ENCODE measurements at regions not wholly inside any gene's neighbourhood (a gene's known extent, or its start where the extent isn't known, plus 50 kb on each side); places are given as distances from the start of the nearest gene placed in this dataset.

DNA sequence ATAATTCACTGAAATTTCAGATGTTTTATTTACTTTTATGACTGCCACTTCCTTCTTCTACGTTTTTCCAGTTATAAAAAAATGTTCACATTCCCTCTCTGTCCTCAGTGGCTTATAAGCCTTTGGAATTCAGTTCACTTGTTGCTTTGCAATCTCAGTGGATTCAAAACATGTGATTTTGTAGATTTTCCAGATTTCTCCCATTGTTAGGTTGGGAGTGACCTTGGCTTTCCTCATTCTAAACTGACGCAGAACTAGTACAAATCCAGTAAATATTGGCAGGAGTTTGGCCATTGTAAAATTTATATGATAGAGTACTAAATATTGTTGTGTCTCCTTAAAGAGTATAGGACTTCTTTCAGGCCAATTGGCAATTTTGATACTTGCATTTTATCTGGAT is 812.3 kb upstream of the ROBO1 start:
- H3K4me3 Mint-ChIP-seq = no peak overlapping the region
- H3K27ac Mint-ChIP-seq = no peak overlapping the region
- H3K27me3 Mint-ChIP-seq = no peaks in the 10 kb centered on the region
- no peak for ATAC-seq (replicated peaks)
- no peaks in the 10 kb centered on the region for H3K4me1 Mint-ChIP-seq (ENCODE audit: low read depth in 2 of 2)
- no peak for DNase-seq
- no peaks in the 10 kb centered on the region for H3K36me3 Mint-ChIP-seq (ENCODE audit: insufficient read depth)
- H3K9me3 Mint-ChIP-seq = peaks cover 4 to 7% of the 10 kb centered on the region in 2 donors

GRCh38 chr3:80564391-80564790 is 796.6 kb upstream of the ROBO1 start:
- Mint-ChIP-seq H3K27ac (no peak overlapping the region), H3K4me3 (no peak overlapping the region), H3K9me3 (peaks cover 4 to 9% of the 10 kb centered on the region in 2 donors), H3K36me3 (ENCODE audit: insufficient read depth) (no peaks in the 10 kb centered on the region), H3K27me3 (no peaks in the 10 kb centered on the region), H3K4me1 (ENCODE audit: low read depth in 2 of 2) (no peaks in the 10 kb centered on the region)
- DNase-seq (no peak), ATAC-seq (replicated peaks) (no peak)

DNA sequence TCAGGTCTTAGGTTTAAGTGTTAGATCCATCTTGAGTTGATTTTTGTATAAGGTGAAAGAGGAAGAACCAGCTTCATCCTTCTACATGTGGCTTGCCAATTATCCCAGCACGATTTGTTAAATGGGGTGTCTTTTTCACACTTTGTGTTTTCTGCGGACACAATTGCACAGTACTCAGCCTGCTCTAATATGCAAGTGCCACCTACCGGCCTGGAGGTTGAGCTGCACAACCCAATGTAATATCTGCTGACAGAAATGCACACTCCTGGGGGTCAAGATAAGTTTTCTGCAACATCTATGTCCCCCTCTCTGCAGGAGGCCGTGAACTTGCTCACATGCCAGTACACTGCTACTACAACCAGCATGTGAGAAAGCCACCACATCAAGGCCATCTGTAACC is 791.9 kb upstream of the ROBO1 start:
- DNase-seq (no peak), ATAC-seq (replicated peaks) (no peak)
- Mint-ChIP-seq H3K27ac (no peak overlapping the region), H3K4me3 (no peak overlapping the region), H3K36me3 (ENCODE audit: insufficient read depth) (no peaks in the 10 kb centered on the region), H3K4me1 (ENCODE audit: low read depth in 2 of 2) (no peaks in the 10 kb centered on the region), H3K9me3 (peaks cover 0 to 5% of the 10 kb centered on the region in 2 donors), H3K27me3 (no peaks in the 10 kb centered on the region)

DNA sequence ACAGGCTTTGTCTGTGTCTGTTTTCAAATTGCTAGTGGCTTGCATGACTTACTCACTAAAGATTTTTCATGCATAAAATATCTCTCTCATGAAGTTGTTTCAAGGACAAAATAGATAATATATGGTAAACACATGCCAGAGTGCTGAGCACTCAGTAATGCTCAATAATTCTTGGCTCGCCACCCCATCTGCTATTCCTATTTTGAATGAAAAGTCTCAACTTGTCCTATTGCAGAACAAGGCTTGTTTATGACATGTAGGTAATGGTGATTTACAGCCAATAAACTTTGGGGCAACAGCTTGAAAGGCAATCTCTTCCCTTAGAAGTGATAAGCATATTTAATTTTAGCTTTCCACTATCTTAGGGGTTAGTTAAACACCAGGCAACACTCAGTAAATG is 789.0 kb upstream of the ROBO1 start:
- ATAC-seq (replicated peaks) (no peak), DNase-seq (no peak)
- Mint-ChIP-seq H3K4me3 (no peak overlapping the region), H3K9me3 (peaks cover 0 to 5% of the 10 kb centered on the region in 2 donors), H3K27me3 (no peaks in the 10 kb centered on the region), H3K4me1 (ENCODE audit: low read depth in 2 of 2) (no peaks in the 10 kb centered on the region), H3K36me3 (ENCODE audit: insufficient read depth) (no peaks in the 10 kb centered on the region), H3K27ac (no peak overlapping the region)

GRCh38 chr3:80554304-80554703 is 786.5 kb upstream of the ROBO1 start:
- DNase-seq = no peak
- Mint-ChIP-seq H3K4me1 (ENCODE audit: low read depth in 2 of 2) (no peaks in the 10 kb centered on the region), H3K9me3 (peaks cover 0 to 5% of the 10 kb centered on the region in 2 donors), H3K27me3 (no peaks in the 10 kb centered on the region), H3K36me3 (ENCODE audit: insufficient read depth) (no peaks in the 10 kb centered on the region), H3K27ac (no peak overlapping the region), H3K4me3 (no peak overlapping the region)
- ATAC-seq (replicated peaks) = no peak

DNA sequence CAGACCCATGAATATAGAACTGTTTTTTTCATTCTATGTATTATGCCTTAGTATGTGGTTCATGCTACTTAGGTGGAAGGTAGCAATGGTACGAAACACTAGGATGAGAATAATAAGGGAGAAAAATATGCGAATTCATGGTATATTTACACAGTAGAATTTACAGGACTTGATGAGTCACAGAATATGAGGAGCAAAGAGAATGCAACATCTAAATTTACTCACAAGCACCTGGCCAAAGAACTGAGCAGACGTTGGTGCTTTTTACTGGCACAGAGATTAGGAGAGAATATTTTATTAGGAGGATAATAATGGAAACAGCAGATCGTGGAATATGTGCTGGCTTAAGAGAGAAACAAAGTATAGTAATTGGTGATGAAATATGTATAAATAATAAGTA is 785.4 kb upstream of the ROBO1 start:
- H3K27me3 Mint-ChIP-seq = no peaks in the 10 kb centered on the region
- DNase-seq = no peak
- H3K4me3 Mint-ChIP-seq = no peak overlapping the region
- peaks cover 0 to 2% of the 10 kb centered on the region in 2 donors for H3K9me3 Mint-ChIP-seq
- ATAC-seq (replicated peaks) = no peak
- H3K36me3 Mint-ChIP-seq (ENCODE audit: insufficient read depth) = no peaks in the 10 kb centered on the region
- no peaks in the 10 kb centered on the region for H3K4me1 Mint-ChIP-seq (ENCODE audit: low read depth in 2 of 2)
- no peak overlapping the region for H3K27ac Mint-ChIP-seq

GRCh38 chr3:80550174-80550573 is 782.4 kb upstream of the ROBO1 start:
- Mint-ChIP-seq H3K27ac (no peak overlapping the region), H3K36me3 (ENCODE audit: insufficient read depth) (no peaks in the 10 kb centered on the region), H3K4me1 (ENCODE audit: low read depth in 2 of 2) (no peaks in the 10 kb centered on the region), H3K9me3 (peaks cover 0 to 8% of the 10 kb centered on the region in 2 donors), H3K27me3 (no peaks in the 10 kb centered on the region), H3K4me3 (no peak overlapping the region)
- no peak for DNase-seq
- no peak for ATAC-seq (replicated peaks)

- no peak for DNase-seq
- Mint-ChIP-seq H3K4me3 (no peak overlapping the region), H3K36me3 (ENCODE audit: insufficient read depth) (no peaks in the 10 kb centered on the region), H3K4me1 (ENCODE audit: low read depth in 2 of 2) (no peaks in the 10 kb centered on the region), H3K27ac (no peak overlapping the region), H3K9me3 (peaks cover 1 to 8% of the 10 kb centered on the region in 2 donors), H3K27me3 (no peaks in the 10 kb centered on the region)
- no peak for ATAC-seq (replicated peaks)
Measured at GRCh38 chr3:80549173-80549572, 781.4 kb upstream of the ROBO1 start.

DNA sequence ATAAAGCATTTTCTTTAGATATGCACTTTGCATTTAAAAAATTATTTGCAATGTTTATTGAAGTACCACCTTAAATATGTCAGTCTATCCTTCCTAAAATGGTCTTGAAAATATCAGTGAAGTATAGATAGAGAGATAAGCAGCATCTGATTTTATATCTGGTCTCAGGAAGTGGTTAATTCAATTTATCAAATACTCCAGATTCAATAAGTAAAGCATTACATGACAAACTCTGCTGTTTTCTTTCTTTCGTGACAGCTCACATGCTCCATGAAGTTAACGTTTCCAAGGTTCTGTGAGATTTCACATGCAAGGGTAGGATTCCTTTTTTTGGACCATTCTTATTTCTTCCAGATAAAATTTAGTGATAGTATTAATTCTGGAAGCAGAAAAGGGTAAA is 775.4 kb upstream of the ROBO1 start:
- DNase-seq (no peak), ATAC-seq (replicated peaks) (no peak)
- Mint-ChIP-seq H3K27me3 (no peaks in the 10 kb centered on the region), H3K4me3 (no peak overlapping the region), H3K27ac (no peak overlapping the region), H3K9me3 (peaks cover 3 to 8% of the 10 kb centered on the region in 2 donors), H3K36me3 (ENCODE audit: insufficient read depth) (no peaks in the 10 kb centered on the region), H3K4me1 (ENCODE audit: low read depth in 2 of 2) (no peaks in the 10 kb centered on the region)

- Mint-ChIP-seq H3K4me3 (no peak overlapping the region), H3K4me1 (ENCODE audit: low read depth in 2 of 2) (no peaks in the 10 kb centered on the region), H3K27ac (no peak overlapping the region), H3K9me3 (peaks cover 3 to 8% of the 10 kb centered on the region in 2 donors), H3K36me3 (ENCODE audit: insufficient read depth) (no peaks in the 10 kb centered on the region), H3K27me3 (no peaks in the 10 kb centered on the region)
- no peak for ATAC-seq (replicated peaks)
- DNase-seq = no peak
Measured at GRCh38 chr3:80542456-80542855, 774.7 kb upstream of the ROBO1 start.

DNA sequence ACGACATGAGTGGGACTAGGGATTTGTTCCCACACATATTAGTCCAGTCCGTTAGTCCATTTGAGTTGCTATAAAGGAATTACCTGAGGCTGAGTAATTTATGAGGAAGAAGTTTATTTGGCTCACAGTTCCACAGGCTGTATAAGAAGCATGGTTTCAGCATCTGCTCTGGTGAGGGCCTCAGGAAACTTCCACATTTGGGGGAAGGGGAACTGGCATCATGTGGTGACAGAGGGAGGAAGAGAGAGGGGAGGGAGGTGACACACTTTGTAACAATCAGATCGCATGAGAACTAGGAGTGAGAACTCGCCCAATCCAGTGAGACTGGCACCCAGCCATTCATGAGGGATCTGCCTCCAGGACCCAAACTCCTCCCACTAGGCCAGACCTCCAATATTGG is 769.9 kb upstream of the ROBO1 start:
- H3K9me3 Mint-ChIP-seq = peaks cover 0 to 2% of the 10 kb centered on the region in 2 donors

GRCh38 chr3:80535286-80535685 is 767.5 kb upstream of the ROBO1 start:
- no peaks in the 10 kb centered on the region for H3K27me3 Mint-ChIP-seq
- peaks cover 0 to 3% of the 10 kb centered on the region in 2 donors for H3K9me3 Mint-ChIP-seq
- no peaks in the 10 kb centered on the region for H3K36me3 Mint-ChIP-seq (ENCODE audit: insufficient read depth)
- no peak overlapping the region for H3K4me3 Mint-ChIP-seq
- DNase-seq (no peak), ATAC-seq (replicated peaks) (no peak)
- H3K4me1 Mint-ChIP-seq (ENCODE audit: low read depth in 2 of 2) = no peaks in the 10 kb centered on the region
- no peak overlapping the region for H3K27ac Mint-ChIP-seq

More for the DNA sequence above, 769.9 kb upstream of the ROBO1 start:
- Mint-ChIP-seq H3K27ac (no peak overlapping the region), H3K4me1 (ENCODE audit: low read depth in 2 of 2) (no peaks in the 10 kb centered on the region), H3K36me3 (ENCODE audit: insufficient read depth) (no peaks in the 10 kb centered on the region), H3K4me3 (no peak overlapping the region), H3K27me3 (no peaks in the 10 kb centered on the region)
- DNase-seq (no peak), ATAC-seq (replicated peaks) (no peak)

GRCh38 chr3:80533553-80533952 is 765.8 kb upstream of the ROBO1 start:
- Mint-ChIP-seq H3K4me3 (no peak overlapping the region), H3K9me3 (peaks cover 0 to 2% of the 10 kb centered on the region in 2 donors), H3K27me3 (no peaks in the 10 kb centered on the region), H3K36me3 (ENCODE audit: insufficient read depth) (no peaks in the 10 kb centered on the region), H3K27ac (no peak overlapping the region), H3K4me1 (ENCODE audit: low read depth in 2 of 2) (no peaks in the 10 kb centered on the region)
- ATAC-seq (replicated peaks) (no peak), DNase-seq (no peak)

- peaks cover 0 to 12% of the 10 kb centered on the region in 2 donors for H3K9me3 Mint-ChIP-seq
- no peaks in the 10 kb centered on the region for H3K4me1 Mint-ChIP-seq (ENCODE audit: low read depth in 2 of 2)
- H3K4me3 Mint-ChIP-seq = no peak overlapping the region
- DNase-seq (no peak), ATAC-seq (replicated peaks) (no peak)
- no peaks in the 10 kb centered on the region for H3K27me3 Mint-ChIP-seq
- no peaks in the 10 kb centered on the region for H3K36me3 Mint-ChIP-seq (ENCODE audit: insufficient read depth)
- no peak overlapping the region for H3K27ac Mint-ChIP-seq
Measured at GRCh38 chr3:80526153-80526552, 758.4 kb upstream of the ROBO1 start.

DNA sequence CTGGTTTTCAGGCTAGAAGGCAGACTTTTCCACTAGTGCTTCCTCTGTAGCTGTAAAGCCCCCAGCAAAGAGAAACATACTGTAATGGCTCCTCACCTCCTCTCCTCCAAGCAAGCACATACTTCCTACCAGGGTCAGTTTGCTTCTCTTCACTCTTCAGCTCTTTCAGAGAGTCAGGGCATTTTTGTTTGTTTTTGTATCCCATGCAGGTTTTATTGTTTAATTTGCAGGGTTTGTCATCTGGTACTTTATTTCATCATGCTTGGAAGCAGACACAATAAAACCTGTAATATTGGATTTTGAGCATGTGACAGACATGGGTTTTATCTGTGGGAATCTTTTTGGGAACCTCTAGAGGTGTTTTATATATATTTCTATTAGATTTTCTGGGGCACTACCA is 753.3 kb upstream of the ROBO1 start:
- no peaks in the 10 kb centered on the region for H3K4me1 Mint-ChIP-seq (ENCODE audit: low read depth in 2 of 2)
- H3K27ac Mint-ChIP-seq = no peak overlapping the region
- ATAC-seq (replicated peaks) (no peak), DNase-seq (no peak)
- H3K27me3 Mint-ChIP-seq = no peaks in the 10 kb centered on the region
- H3K36me3 Mint-ChIP-seq (ENCODE audit: insufficient read depth) = no peaks in the 10 kb centered on the region
- no peak overlapping the region for H3K4me3 Mint-ChIP-seq
- peaks cover 6 to 18% of the 10 kb centered on the region in 2 donors for H3K9me3 Mint-ChIP-seq

Measured in effector memory CD8-positive, alpha-beta T cell (primary cell).